ENCODE measurements at regions not wholly inside any gene's neighbourhood (a gene's known extent, or its start where the extent isn't known, plus 50 kb on each side); places are given as distances from the start of the nearest gene placed in this dataset.
A peak's percentile ranks its signal among the peaks of the same experiment; 100 is the strongest.
"Not testable (repeated sequence)": the region's sequence is repeated elsewhere in the genome, so short reads cannot be mapped to it uniquely, and the experiment has no call there.

DNA sequence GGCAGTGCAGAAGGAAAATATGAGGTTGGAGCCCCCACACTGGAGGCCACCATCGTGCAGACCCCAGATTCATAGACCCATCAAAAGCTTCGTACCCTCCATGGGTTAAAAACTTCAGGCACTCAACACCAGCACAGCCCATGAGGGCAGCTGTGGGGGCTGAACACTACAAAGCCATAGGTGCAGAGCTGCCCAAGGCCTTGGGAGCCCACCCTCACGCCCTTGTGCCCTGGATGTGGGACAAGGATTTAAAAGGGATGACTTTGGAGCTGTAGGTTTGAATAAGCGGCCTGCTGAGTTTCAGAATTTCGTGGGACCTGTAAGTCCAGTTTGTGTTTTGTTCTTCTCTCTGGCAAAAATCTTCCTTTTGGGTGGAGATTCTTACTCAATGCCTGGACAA, 747.6 kb downstream of the SPATA31A6 start:
- intact Hi-C loops (cut with micrococcal nuclease); H3K27me3 ChIP-seq (ENCODE audit: low read depth); H3K9me3 ChIP-seq (replicated peaks); H3K4me1 ChIP-seq; H3K27ac ChIP-seq (replicated peaks); H3K36me3 ChIP-seq; H3K4me3 ChIP-seq; DNase-seq: not testable (repeated sequence)

DNA sequence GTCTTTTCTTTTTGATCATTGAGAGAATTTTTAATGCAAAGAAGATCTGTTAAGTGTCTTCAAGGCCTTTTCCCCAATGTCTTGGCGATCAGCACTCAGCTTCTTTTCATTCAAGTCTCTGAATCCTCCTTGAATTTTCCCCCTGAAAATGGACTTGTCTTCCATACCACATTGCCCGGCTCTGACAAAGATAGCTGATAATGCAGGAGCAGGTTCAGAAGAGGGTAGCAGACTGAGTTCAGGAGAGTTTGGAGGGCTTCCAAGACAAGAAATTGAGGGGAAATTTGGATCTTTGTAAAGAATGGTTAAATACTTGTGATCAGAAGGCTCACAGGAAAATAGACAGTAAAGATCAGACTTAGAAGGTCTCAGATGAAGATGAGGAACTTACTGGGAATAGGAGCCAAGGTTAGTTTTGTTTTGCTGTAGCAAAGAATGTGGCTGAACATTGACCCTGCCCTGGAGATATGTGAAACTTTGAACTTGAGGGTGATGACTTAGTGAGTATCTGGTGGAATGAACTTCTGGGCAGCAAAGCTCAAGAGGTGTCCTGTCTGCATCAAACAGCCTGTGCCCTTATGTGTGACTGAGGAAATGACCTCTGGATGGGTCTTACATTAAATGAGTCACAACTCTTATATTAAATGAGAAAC, 754.2 kb downstream of the SPATA31A6 start:
- intact Hi-C loops (cut with micrococcal nuclease); H3K27me3 ChIP-seq (ENCODE audit: low read depth); H3K36me3 ChIP-seq; H3K4me3 ChIP-seq; DNase-seq; H3K27ac ChIP-seq (replicated peaks); H3K9me3 ChIP-seq (replicated peaks); H3K4me1 ChIP-seq: not testable (repeated sequence)

DNA sequence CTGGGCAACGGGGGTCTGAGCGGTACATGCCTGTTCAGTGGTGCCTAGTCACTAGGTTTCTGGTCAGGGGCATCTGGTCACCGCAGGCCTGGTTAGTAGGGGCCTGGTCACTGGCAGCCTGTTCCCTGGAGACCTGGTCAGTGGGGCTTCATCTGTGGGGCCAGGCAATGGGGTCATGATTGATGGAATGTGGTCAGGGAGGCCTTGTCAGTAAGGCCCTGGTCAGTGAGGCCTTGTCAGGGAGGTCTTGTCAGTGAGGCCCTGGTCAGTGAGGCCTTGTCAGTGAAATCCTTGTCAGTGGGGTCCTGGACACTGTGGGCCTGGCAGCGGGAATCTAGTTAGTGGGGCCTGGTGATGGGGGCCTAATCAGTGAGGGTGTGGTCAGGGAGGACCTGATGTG, 763.6 kb downstream of the SPATA31A6 start:
- intact Hi-C loops (cut with micrococcal nuclease): not testable (repeated sequence)

DNA sequence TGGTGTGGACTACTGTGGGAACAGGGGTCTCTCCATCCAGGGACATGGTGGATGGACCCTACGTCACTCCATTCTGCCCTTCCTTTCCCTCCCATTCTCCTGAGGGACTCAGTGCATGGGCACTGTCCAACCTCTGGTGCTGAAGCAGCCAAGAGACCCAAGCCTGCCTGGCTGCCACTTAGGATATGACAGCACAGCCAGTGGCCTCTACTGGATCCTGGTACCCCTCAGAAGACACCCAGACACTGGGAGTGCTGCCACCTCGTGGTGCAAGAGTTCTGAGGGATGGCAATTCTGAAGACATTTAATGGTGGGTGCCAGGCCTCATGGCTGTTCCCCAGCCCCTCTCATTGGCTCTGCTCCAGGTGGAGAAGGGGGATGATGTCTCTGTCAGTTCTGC, 767.8 kb downstream of the SPATA31A6 start:
- H3K4me3 ChIP-seq; H3K9me3 ChIP-seq (replicated peaks); H3K4me1 ChIP-seq; intact Hi-C loops (cut with micrococcal nuclease); H3K27me3 ChIP-seq (ENCODE audit: low read depth); H3K27ac ChIP-seq (replicated peaks); DNase-seq; H3K36me3 ChIP-seq: not testable (repeated sequence)
- TF ChIP-seq, protein P1, sequence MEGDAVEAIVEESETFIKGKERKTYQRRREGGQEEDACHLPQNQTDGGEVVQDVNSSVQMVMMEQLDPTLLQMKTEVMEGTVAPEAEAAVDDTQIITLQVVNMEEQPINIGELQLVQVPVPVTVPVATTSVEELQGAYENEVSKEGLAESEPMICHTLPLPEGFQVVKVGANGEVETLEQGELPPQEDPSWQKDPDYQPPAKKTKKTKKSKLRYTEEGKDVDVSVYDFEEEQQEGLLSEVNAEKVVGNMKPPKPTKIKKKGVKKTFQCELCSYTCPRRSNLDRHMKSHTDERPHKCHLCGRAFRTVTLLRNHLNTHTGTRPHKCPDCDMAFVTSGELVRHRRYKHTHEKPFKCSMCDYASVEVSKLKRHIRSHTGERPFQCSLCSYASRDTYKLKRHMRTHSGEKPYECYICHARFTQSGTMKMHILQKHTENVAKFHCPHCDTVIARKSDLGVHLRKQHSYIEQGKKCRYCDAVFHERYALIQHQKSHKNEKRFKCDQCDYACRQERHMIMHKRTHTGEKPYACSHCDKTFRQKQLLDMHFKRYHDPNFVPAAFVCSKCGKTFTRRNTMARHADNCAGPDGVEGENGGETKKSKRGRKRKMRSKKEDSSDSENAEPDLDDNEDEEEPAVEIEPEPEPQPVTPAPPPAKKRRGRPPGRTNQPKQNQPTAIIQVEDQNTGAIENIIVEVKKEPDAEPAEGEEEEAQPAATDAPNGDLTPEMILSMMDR (IDR thresholded peaks at IDR 0.05; ENCODE audit: borderline replicate concordance): peak; percentile 8

More for the DNA sequence above, 763.6 kb downstream of the SPATA31A6 start:
- H3K27me3 ChIP-seq (ENCODE audit: low read depth); DNase-seq; H3K27ac ChIP-seq (replicated peaks); H3K4me3 ChIP-seq; H3K36me3 ChIP-seq; H3K9me3 ChIP-seq (replicated peaks); H3K4me1 ChIP-seq: not testable (repeated sequence)

DNA sequence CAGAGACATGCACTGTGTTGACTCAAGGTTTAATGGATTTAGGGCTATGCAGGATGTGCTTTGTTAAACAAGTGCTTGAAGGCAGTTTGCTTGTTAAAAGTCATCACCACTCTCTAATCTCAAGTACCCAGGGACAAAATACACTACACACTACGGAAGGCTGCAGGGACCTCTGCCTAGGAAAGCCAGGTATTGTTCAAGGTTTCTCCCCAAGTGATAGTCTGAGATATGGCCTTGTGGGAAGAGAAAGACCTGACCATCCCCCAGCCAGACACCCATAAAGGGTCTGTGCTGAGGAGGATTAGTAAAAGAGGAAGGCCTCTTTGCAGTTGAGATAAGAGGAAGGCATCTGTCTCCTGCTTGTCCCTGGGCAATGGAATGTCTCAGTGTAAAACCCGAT, 781.7 kb downstream of the SPATA31A6 start:
- H3K9me3 ChIP-seq (replicated peaks); H3K36me3 ChIP-seq; H3K4me1 ChIP-seq; H3K27me3 ChIP-seq (ENCODE audit: low read depth); intact Hi-C loops (cut with micrococcal nuclease); H3K4me3 ChIP-seq; H3K27ac ChIP-seq (replicated peaks); DNase-seq: not testable (repeated sequence)

DNA sequence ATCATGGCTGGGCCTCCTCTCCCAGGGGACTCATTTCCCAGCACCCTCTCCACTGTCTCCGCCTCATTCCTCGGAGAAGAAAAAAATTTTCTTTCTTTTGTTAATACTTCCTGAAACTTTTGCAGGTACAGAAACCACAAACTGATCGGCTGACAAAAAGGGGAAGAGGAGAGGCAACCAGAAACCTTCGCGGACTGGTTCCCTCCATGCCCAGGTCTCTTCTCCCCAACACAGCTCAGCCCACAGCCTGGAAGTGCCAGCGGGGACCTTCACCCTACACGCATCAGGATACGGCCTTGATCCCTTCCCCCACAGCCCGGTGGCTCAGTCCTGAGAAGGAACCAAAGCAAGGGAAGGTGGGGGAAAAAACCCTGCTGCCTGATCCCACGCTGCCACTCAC, 788.4 kb downstream of the SPATA31A6 start:
- H3K27me3 ChIP-seq (ENCODE audit: low read depth): peaks cover 15% of the 10 kb centered on the region
- intact Hi-C loops (cut with micrococcal nuclease); H3K27ac ChIP-seq (replicated peaks); H3K9me3 ChIP-seq (replicated peaks); H3K4me3 ChIP-seq; H3K36me3 ChIP-seq; H3K4me1 ChIP-seq; DNase-seq: not testable (repeated sequence)

DNA sequence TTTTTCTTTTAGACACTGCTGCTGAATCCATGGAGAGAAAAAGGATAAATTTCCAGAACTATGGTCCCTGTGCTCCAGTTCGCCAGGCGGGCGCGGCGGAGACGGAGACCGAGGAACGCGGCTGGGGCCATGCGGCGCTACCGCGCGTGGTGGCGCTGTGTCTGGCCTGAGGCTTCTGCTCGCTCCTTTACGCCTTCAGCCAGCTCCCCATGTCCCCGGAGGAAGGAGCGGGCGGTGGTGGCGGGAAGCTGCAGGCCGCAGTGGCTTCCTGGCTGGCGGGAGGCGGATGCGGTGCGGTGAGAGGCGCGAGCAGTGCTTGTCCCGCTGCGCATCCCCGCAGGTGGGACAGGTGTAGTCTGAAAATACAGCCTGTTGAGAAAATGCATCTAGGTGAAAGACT, 791.3 kb downstream of the SPATA31A6 start:
- H3K36me3 ChIP-seq; H3K4me1 ChIP-seq; DNase-seq; intact Hi-C loops (cut with micrococcal nuclease); H3K9me3 ChIP-seq (replicated peaks); H3K4me3 ChIP-seq; H3K27ac ChIP-seq (replicated peaks): not testable (repeated sequence)
- TF ChIP-seq, protein P1 (IDR thresholded peaks at IDR 0.05; ENCODE audit: borderline replicate concordance): peak; percentile 27
- H3K27me3 ChIP-seq (ENCODE audit: low read depth): peaks cover 15% of the 10 kb centered on the region

DNA sequence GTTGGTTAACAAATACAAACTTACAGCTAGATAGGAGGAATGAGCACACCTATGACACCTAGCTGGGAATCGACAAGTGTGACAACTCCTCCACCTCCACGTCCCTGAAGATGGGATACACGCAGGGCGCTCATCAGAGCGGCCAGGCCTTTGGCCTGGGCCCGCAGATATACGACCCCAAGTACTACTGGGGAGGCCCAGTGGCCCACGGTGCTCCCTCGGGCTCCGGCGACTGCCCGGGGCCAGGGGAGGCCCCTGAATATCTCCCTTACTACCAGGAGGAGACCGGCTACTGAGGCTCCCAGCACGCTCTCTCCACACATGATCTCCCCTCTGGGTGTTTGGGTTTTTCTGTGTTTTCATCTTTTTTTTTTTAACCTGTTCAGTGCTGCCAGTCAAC, 801.3 kb downstream of the SPATA31A6 start:
- H3K9me3 ChIP-seq (replicated peaks); intact Hi-C loops (cut with micrococcal nuclease); H3K27ac ChIP-seq (replicated peaks); DNase-seq; H3K27me3 ChIP-seq (ENCODE audit: low read depth); H3K36me3 ChIP-seq; H3K4me3 ChIP-seq; H3K4me1 ChIP-seq: not testable (repeated sequence)

Data from left ventricle myocardium inferior (tissue), 1 donor.